AG04450 (cell line): ENCODE measurements at regions not wholly inside any gene's neighbourhood (a gene's known extent, or its start where the extent isn't known, plus 50 kb on each side); places are given as distances from the start of the nearest gene placed in this dataset.

Experiments
- CTCF ChIA-PET: fragments of 300-600, 350-600 bp; formaldehyde crosslinking; extraction: SDS; loops from one replicate; lab custom pipeline; 2022; ENCODE audit warnings: antibody characterized with exemption, inconsistent platforms; lab: Charles Lee
- POLR2A ChIA-PET: fragments of 350-600 bp; formaldehyde crosslinking; extraction: SDS; loops from one replicate; lab custom pipeline; 2021; ENCODE audit warnings: antibody characterized with exemption, inconsistent platforms; lab: Yijun Ruan, JAX
- DNase-seq: peaks from one replicate; pipeline ENCODE4 v3.0.0-alpha.2; 2011; ENCODE audit warnings: low read depth, low spot score
- H3K27ac ChIP-seq: one replicate; pipeline ENCODE4 v1.5.1; 2012; ENCODE audit warnings: low read depth, low read length, control low read depth
- H3K27me3 ChIP-seq: one replicate; pipeline ENCODE4 v1.6.0; 2012; ENCODE audit warnings: low read length; ENCODE audit not compliant: control insufficient read depth, insufficient read depth
- H3K4me3 ChIP-seq: 2 replicates; pipeline ENCODE4 v1.5.1; 2011; ENCODE audit warnings: mild to moderate bottlenecking, low read depth, low read length, control low read depth
- H3K9me3 ChIP-seq: 2 replicates; pipeline ENCODE4 v1.5.1; 2012; ENCODE audit warnings: low read length; ENCODE audit not compliant: control insufficient read depth, insufficient read depth
- TF ChIP-seq, protein P1 (sequence below): IDR thresholded peaks from 2 replicates; pipeline ENCODE4 v1.5.1; 2011; ENCODE audit warnings: low read depth, low read length, control low read depth, inconsistent platforms

GRCh38 chr13:48851707-48852106, 124.0 kb upstream of the FNDC3A start:
- H3K4me3 ChIP-seq = no peak overlapping the region
- TF ChIP-seq, protein P1, sequence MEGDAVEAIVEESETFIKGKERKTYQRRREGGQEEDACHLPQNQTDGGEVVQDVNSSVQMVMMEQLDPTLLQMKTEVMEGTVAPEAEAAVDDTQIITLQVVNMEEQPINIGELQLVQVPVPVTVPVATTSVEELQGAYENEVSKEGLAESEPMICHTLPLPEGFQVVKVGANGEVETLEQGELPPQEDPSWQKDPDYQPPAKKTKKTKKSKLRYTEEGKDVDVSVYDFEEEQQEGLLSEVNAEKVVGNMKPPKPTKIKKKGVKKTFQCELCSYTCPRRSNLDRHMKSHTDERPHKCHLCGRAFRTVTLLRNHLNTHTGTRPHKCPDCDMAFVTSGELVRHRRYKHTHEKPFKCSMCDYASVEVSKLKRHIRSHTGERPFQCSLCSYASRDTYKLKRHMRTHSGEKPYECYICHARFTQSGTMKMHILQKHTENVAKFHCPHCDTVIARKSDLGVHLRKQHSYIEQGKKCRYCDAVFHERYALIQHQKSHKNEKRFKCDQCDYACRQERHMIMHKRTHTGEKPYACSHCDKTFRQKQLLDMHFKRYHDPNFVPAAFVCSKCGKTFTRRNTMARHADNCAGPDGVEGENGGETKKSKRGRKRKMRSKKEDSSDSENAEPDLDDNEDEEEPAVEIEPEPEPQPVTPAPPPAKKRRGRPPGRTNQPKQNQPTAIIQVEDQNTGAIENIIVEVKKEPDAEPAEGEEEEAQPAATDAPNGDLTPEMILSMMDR = no peak
- POLR2A ChIA-PET = no interaction called here
- CTCF ChIA-PET = no interaction called here
- H3K27ac ChIP-seq = no peak overlapping the region
- H3K9me3 ChIP-seq = no peaks in the 10 kb centered on the region
- H3K27me3 ChIP-seq = no peaks in the 10 kb centered on the region
- no peak for DNase-seq

DNA sequence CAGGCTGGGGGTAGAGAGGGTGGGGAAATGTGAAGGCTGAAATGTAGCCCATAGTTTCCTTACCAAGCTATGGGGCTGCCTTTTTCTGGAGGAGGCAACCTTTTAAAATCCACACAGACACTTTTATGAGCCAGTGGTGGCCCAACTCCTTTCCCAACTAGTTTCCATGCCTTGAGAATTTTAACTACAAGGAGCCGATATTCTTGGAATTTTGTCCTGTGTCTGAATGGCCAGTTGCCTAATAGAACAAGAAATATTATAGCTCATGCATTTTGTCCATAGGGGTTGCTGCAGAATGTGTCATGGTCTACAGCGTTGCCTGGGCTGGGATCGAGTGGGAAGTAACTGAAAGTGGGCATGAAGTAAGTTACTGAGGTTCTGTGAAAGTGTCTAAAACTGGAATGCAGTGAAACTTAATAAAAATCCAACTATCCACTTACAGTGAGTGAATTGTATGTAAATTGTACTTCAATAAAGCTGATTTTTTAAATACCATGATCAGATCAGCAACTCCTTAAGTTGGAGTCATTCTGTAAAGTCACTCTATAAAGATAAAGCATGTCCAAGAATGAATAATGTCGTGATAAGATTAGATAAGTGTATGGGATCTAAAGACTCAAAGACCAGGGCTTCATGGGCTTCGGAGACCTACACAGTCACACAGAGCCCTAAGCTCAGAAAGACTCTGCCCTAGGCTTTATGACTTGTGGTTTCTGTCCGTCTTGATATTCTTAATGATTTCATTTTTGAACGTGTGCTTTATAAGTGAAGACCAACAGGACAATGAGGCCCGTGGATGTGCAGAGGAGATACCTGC, 122.6 kb upstream of the FNDC3A start:
- no peak for DNase-seq
- TF ChIP-seq, protein P1 = no peak
- Histone ChIP-seq H3K9me3 (no peaks in the 10 kb centered on the region), H3K27ac (no peak overlapping the region), H3K4me3 (no peak overlapping the region), H3K27me3 (no peaks in the 10 kb centered on the region)
- ChIA-PET CTCF (no interaction called here), POLR2A (no interaction called here)

DNA sequence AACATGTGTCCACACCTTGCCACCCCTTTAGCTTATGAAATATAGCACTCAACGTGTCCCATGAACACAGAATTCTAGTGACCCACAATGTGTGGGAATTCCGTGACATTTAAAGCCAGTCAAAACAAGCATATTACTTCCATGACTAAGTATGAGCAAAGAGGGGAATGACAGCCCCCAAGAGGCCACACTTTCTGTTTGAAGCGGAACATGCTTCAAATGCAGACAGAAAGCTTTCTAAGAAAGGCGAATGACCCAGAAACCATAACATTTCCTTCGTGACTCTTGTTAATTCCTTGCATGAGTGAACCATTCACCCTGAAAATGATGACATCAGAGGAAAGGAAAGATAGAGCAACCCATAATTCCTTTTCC, 122.0 kb upstream of the FNDC3A start:
- TF ChIP-seq, protein P1 = no peak
- Histone ChIP-seq H3K27ac (no peak overlapping the region), H3K9me3 (no peaks in the 10 kb centered on the region), H3K27me3 (no peaks in the 10 kb centered on the region), H3K4me3 (no peak overlapping the region)
- CTCF ChIA-PET = no interaction called here
- POLR2A ChIA-PET = no interaction called here
- no peak for DNase-seq

GRCh38 chr13:48857576-48857975, 118.1 kb upstream of the FNDC3A start:
- ChIA-PET CTCF (interaction anchor here (0.6 to 1.0 kb wide), 2 partner anchors 16 to 22 kb away, joined by 3 to 4 read pairs; no protein-coding TSS in a partner anchor), POLR2A (no interaction called here)
- DNase-seq = no peak
- Histone ChIP-seq H3K27ac (no peak overlapping the region), H3K9me3 (no peaks in the 10 kb centered on the region), H3K4me3 (no peak overlapping the region), H3K27me3 (no peaks in the 10 kb centered on the region)
- TF ChIP-seq, protein P1 = no peak

GRCh38 chr13:48858122-48858902, 117.4 kb upstream of the FNDC3A start:
- no peaks in the 10 kb centered on the region for H3K9me3 ChIP-seq
- H3K27ac ChIP-seq = no peak overlapping the region
- DNase-seq = no peak
- POLR2A ChIA-PET = no interaction called here
- H3K4me3 ChIP-seq = no peak overlapping the region
- CTCF ChIA-PET = interaction anchor here (0.6 to 1.0 kb wide), 2 partner anchors 16 to 23 kb away, joined by 3 to 4 read pairs; no protein-coding TSS in a partner anchor
- TF ChIP-seq, protein P1 = no peak
- H3K27me3 ChIP-seq = no peaks in the 10 kb centered on the region
